T-helper 2 cell (primary cell): ENCODE measurements at regions not wholly inside any gene's neighbourhood (a gene's known extent, or its start where the extent isn't known, plus 50 kb on each side); places are given as distances from the start of the nearest gene placed in this dataset.
"Not testable (repeated sequence)": the region's sequence is repeated elsewhere in the genome, so short reads cannot be mapped to it uniquely, and the experiment has no call there.

Experiments
- DNase-seq, 5 experiments: peaks; one replicate each; pipeline versions ENCODE4 v3.0.0 to v3.0.0-alpha.2; 2012 to 2022

DNA sequence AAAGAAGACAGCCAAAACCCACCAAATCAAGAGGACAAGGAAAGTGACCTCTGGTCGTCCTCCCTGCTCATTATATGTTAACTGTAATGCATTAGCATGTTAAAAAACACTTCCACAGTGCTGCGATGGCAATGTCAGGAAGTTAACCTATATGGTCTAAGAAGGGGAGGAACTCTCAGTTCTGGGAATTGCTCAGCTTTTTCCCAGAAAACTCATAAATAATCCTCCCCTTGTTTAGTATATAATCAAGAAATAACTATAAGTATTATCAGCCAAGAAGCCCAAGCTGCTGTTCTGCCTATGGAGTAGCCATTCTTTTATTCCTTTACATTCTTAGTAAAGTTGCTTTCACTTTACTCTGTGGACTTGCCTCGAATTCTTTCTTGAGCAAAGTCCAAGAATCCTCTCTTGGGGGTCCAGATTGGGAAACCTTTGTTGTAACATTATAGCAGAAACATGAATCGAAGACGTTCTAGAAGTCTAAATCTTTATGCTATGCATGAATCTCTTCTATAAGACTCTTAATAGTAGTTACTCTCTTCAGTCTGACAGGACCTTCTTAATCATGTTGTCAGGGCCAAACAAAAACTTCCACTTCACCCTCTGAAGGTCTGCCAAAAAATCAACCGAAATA lies 110.0 kb upstream of the VANGL1 start:
- no peak for DNase-seq

GRCh38 chr1:115530407-115530806 lies 111.4 kb upstream of the VANGL1 start:
- no peak for DNase-seq

GRCh38 chr1:115529216-115529897 lies 112.4 kb upstream of the VANGL1 start:
- DNase-seq = no peak

DNA sequence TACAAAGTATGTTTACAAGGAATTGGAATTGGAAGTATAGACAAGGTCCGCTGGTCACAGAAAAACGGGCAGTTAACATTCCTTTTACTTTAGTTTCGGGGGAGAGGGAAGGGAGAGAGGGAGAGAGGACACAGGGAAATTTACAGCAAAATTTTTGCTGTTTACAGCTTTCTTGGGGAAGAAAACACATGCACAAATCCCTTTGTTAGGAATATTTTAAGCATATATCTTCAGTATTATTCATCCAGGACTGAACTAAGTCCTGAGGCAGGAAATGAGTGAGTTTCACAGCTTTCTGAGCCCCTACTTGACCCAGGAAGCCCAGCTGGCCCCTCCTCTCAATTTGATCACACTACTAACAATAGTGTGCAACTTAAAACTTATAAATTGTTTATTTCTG lies 113.4 kb upstream of the VANGL1 start:
- DNase-seq = not testable (repeated sequence)

- no peak for DNase-seq
Measured at GRCh38 chr1:115527746-115528145, 114.0 kb upstream of the VANGL1 start.

DNA sequence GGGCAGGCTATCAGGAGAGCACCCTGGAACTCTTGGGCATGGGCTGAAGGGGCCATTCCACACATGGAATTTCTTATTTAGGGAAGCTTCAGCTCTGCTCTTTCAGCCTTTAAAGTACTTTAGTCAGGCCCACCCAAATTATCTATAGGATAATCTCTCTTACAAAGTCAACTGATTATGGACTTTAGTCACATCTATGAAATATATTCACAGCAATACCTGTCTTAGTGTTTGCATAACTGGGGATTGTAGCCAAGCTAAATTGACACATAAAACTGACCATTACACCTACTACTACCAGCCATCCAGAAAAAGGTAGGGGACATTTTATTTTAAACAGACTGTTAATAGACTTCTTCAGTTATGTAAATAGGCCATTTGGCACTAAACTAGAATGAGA lies 114.9 kb upstream of the VANGL1 start:
- no peak for DNase-seq

DNA sequence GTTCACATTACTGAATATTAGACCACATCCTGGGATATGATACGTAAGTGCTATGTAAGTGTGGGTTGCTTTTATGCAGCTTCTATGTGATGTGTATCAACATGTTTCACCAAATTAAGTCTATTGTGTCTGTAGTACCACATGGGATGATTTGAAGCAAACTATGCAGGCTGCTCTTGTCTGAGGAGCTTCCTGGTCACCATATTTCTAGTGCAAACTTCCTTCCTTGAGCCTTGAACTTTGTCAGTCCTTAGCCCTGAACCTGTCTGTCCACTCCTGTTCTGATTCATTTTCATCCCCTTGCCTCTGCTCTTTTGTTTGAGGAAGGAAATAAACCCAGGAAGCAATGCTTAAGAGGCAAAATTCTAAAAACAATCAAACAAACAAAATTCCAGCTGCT lies 117.5 kb upstream of the VANGL1 start:
- DNase-seq = no peak

- no peak for DNase-seq
Measured at GRCh38 chr1:115522386-115522785, 119.4 kb upstream of the VANGL1 start.

DNA sequence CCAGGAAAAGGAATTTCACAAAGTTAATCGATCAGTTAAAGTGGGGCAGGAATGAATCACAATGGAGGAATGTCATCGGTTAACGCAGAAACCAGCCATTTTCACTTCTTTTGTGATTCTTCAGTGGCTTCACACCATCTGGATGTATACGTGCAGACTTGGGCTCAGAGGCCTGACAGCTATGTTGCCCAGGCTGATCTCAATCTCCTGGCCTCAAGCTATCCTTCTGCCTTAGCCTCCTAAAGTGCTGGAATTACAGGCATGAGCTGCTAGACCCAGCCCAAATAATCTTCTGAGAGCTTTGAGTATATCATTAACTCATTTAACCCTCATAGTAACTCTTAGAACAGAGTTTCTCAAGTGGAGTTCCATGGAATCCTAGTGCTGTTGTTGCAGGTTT lies 126.5 kb upstream of the VANGL1 start:
- DNase-seq = no peak

GRCh38 chr1:115510226-115510625 lies 131.5 kb upstream of the VANGL1 start:
- DNase-seq = not testable (repeated sequence)

DNA sequence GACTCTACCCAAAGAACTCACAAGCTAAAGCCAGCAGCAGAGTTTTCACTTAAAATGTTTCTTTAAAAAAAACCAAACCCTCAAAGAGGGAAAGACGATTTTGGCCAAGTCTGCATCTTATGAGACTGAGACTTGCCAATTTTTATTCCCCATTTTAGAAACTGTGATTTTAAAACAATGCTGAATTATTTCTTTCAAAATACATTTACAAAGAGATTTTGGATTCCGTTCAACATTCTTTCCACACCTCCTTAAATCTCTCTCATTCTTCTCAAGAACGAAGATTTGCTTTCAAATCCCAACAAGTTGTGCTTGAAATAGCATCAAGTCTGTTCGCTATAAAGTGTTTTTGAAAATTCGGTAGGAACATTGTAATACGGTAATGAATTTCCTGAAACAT lies 133.9 kb upstream of the VANGL1 start:
- no peak for DNase-seq

DNA sequence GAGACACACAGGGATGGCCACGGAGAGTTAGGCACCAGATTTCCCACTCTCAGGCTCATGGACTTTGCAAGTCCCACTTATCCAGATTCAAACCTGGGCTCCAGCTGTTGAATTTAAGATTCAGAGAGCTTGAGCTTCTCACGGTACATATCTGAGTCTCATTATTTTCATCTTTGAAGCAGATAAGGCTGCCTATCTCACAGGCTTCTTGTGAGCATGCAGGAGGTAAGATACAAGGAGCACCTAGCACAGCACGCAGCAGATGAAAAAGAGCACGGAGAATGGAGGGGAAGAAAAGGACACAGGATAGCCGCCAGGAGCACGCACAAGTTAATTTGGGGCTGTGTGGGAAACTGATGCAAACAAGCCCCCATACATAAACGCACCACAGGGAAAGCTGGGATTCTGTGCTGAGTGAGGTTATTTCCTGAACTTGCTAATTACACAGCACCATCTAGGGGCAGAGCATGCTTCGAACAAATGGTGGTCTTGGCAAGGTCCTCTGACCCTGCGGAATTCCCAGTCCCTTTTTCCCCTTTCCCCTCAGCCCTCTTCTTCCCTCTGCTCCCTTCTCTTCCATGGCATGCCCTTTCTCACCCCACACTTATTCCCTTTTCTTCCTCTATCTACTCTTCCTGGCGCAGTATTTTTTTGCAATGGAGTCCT lies 134.7 kb upstream of the VANGL1 start:
- no peak for DNase-seq

GRCh38 chr1:115506518-115506917 lies 135.3 kb upstream of the VANGL1 start:
- no peak for DNase-seq

DNA sequence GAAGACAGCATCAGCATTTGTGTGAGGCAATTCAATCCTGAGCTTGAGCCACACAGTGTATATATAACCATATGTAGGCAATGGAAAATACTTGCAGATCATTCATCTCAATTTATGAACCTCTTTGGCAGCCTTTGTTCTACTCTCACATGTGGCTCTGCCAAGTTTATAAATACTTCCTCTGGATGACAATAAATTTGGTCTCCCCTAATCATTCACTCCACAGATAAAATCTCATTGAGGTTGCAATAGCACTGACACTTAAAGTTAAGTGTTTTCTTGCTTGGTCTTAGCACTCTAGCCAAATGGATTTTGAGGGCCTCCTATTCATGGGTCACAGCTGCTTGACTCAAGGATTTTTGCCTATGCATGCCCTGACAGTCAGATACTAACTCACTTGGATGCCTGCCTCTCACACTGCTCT lies 136.6 kb upstream of the VANGL1 start:
- DNase-seq = no peak

- not testable (repeated sequence) for DNase-seq
Measured at GRCh38 chr1:115502183-115502582, 139.6 kb upstream of the VANGL1 start.

- no peak for DNase-seq
Measured at GRCh38 chr1:115501476-115501875, 140.3 kb upstream of the VANGL1 start.

- DNase-seq = no peak
Measured at GRCh38 chr1:115499253-115499652, 142.5 kb upstream of the VANGL1 start.

- DNase-seq = no peak
Measured at GRCh38 chr1:115496904-115497527, 144.8 kb upstream of the VANGL1 start.

DNA sequence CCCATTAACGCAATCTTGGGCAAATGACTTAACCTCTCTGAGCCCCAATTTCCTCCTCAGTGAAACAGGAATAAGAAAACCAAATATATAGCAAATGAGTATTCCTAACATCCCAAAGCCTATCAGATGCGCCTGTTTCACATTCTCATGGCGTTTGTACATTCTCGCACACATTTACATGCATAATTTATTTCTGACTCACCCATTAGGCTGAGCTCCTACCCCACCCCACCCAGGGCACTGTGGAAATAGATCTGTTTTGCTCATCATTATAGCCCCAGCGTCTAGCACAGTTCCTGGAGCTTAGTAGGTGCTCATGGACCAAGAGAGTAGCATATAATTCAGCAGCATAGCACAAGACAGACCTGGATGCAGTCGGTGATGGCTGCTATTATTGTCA lies 146.1 kb upstream of the VANGL1 start:
- DNase-seq = no peak

- no peak for DNase-seq
Measured at GRCh38 chr1:115495111-115495510, 146.7 kb upstream of the VANGL1 start.

GRCh38 chr1:115493834-115494233 lies 147.9 kb upstream of the VANGL1 start:
- DNase-seq = no peak

DNA sequence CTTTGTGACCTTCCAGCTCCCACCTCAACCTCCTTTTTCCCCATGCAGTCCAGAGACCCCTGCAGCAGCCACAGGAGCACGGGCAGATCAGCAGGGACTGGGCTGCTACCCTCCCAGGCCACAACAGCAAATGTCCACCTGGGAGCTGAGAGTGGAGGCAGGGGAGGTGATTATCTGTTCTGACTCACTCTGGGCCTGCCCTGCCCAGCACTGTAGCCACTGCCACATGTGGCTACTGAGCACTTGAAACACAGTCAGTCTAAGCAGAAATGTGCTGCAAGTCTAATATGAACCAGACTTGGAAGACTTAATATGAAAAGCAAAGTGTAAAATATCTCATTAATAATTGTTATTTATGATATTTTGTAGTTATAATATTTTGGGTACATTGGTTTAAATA lies 148.9 kb upstream of the VANGL1 start:
- DNase-seq = no peak

DNA sequence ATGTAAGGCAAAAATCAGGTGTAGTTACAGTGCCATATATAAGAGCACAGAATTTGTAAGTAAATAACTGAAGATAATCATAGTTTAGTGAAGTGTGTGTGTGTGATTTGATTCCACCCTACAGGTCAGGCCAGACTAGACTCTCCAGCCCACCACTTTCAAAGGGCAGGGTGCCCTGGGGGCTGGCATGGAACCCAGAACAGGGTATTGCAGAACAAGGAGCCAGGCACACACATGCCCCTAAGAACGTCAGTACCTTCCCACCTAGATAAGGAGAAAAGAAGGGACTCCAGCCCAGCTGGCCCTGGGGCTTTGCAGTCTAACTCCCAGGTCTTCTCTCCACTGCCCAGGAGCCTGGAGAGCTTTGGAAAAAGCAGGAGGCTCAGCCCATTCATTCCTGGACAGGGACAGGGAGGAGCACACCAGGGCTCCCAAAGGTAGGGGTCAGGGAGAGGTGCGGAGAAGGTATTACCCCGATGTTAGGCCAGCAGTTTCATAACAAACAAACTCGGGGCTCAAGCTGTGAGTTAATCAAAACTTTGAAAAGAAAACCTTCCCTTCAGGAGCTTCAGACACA lies 149.7 kb upstream of the VANGL1 start:
- no peak for DNase-seq
